ENCODE measurements at regions not wholly inside any gene's neighbourhood (a gene's known extent, or its start where the extent isn't known, plus 50 kb on each side); places are given as distances from the start of the nearest gene placed in this dataset.

- TF ChIP-seq EZH2 (IDR thresholded peaks at IDR 0.05; ENCODE audit: borderline replicate concordance, insufficient read depth, low read depth, low read length, poor library complexity, severe bottlenecking) (no peak), CTCF (IDR thresholded peaks at IDR 0.05) (no peak)
These were observed 332.4 kb downstream of the PTEN start for GRCh38 chr10:88195841-88196240.

All from B cell (primary cell).